ENCODE measurements at regions not wholly inside any gene's neighbourhood (a gene's known extent, or its start where the extent isn't known, plus 50 kb on each side); places are given as distances from the start of the nearest gene placed in this dataset.

- no peak for DNase-seq (ENCODE audit: low spot score)
These were observed 87.6 kb upstream of the ANKRD55 start for GRCh38 chr5:56320686-56321085.

- no peak for DNase-seq (ENCODE audit: low spot score)
These were observed 86.5 kb upstream of the ANKRD55 start for GRCh38 chr5:56319526-56320181.

GRCh38 chr5:56317923-56318561 is 84.9 kb upstream of the ANKRD55 start:
- DNase-seq (ENCODE audit: low spot score) = no peak

GRCh38 chr5:56316299-56316994 is 83.3 kb upstream of the ANKRD55 start:
- no peak for DNase-seq (ENCODE audit: low spot score)

GRCh38 chr5:56314529-56314928 is 81.4 kb upstream of the ANKRD55 start:
- no peak for DNase-seq (ENCODE audit: low spot score)

GRCh38 chr5:56313596-56313995 is 80.5 kb upstream of the ANKRD55 start:
- no peak for DNase-seq (ENCODE audit: low spot score)

GRCh38 chr5:56313004-56313531 is 79.9 kb upstream of the ANKRD55 start:
- DNase-seq (ENCODE audit: low spot score) = no peak

GRCh38 chr5:56311306-56311905 is 78.3 kb upstream of the ANKRD55 start:
- no peak for DNase-seq (ENCODE audit: low spot score)

- DNase-seq (ENCODE audit: low spot score) = no peak
These were observed 77.6 kb upstream of the ANKRD55 start for GRCh38 chr5:56310711-56311204.

- DNase-seq (ENCODE audit: low spot score) = no peak
These were observed 76.2 kb upstream of the ANKRD55 start for GRCh38 chr5:56309262-56309826.

GRCh38 chr5:56307714-56308333 is 74.7 kb upstream of the ANKRD55 start:
- no peak for DNase-seq (ENCODE audit: low spot score)

GRCh38 chr5:56306433-56307150 is 73.5 kb upstream of the ANKRD55 start:
- no peak for DNase-seq (ENCODE audit: low spot score)

GRCh38 chr5:56305001-56305950 is 72.1 kb upstream of the ANKRD55 start:
- no peak for DNase-seq (ENCODE audit: low spot score)

GRCh38 chr5:56303511-56303910 is 70.4 kb upstream of the ANKRD55 start:
- no peak for DNase-seq (ENCODE audit: low spot score)

GRCh38 chr5:56302027-56302426 is 68.9 kb upstream of the ANKRD55 start:
- DNase-seq (ENCODE audit: low spot score) = no peak

GRCh38 chr5:56301069-56301468 is 67.9 kb upstream of the ANKRD55 start:
- DNase-seq (ENCODE audit: low spot score) = no peak

- no peak for DNase-seq (ENCODE audit: low spot score)
These were observed 66.1 kb upstream of the ANKRD55 start for GRCh38 chr5:56299212-56299611.

GRCh38 chr5:56298336-56299090 is 65.4 kb upstream of the ANKRD55 start:
- DNase-seq (ENCODE audit: low spot score) = no peak

- DNase-seq (ENCODE audit: low spot score) = no peak
These were observed 64.7 kb upstream of the ANKRD55 start for GRCh38 chr5:56297851-56298250.

All from kidney capillary endothelial cell (primary cell).